Stimulated activated CD4-positive, alpha-beta T cell treated with anti-CD3 and anti-CD28 coated beads, TNF-alpha, amount 100 ng/mL, for 24 hours (primary cell): ENCODE measurements at regions not wholly inside any gene's neighbourhood (a gene's known extent, or its start where the extent isn't known, plus 50 kb on each side); places are given as distances from the start of the nearest gene placed in this dataset.
A peak's percentile ranks its signal among the peaks of the same experiment; 100 is the strongest.

Experiments used
- DNase-seq, 3 experiments: peaks; one replicate each; pipeline ENCODE4 v3.0.0-alpha.2; 2020; ENCODE audit warnings: low read depth in 3 of 3

DNA sequence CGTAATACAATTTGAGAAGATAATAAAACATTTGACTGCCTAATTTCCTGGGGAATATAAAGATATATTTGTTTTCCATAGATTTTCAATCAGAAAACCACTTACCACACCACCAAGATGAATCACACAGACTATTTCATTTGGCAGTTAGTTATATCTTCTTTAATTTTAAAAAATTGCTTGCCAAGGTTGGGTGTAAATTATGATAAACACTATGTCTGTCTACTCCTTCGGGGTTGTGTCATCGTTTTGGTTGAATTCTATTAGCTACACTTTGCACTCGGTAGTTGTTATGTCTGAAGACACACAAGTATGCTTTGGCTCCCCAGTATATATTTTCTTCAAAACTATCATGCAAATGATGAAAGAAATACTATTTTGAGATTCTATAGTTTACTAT, 594.8 kb upstream of the SEMA3D start:
- no peak for DNase-seq

DNA sequence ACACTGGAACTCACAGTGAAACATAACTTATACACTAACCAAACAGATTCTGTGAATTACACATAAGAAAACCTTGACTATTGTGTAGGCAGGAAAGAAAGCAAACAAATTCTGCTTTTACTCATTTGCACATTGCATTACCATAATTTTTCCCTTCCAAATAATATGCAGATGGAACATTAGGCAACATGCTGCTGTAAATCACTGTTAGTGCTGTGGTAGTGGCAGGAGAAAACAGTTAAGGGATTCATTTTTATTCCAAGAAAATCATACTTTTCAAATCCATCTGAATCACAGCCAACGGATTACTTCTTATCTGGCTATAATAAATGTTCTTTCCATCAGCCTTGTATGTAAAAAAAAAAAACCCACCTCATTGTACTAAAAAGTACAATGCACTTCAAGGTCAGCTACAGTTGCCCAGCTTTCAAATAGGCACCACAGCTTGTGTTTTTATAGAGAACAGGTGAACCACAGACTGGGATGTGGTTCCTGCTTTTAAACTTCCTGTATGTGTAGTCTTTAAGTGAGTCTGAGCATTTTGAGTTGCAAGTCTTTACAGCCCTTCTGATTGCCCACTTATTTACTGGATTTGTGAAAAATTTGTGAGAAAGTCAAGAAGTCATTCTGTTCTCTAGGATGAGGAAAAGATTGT, 590.0 kb upstream of the SEMA3D start:
- no peak for DNase-seq

DNA sequence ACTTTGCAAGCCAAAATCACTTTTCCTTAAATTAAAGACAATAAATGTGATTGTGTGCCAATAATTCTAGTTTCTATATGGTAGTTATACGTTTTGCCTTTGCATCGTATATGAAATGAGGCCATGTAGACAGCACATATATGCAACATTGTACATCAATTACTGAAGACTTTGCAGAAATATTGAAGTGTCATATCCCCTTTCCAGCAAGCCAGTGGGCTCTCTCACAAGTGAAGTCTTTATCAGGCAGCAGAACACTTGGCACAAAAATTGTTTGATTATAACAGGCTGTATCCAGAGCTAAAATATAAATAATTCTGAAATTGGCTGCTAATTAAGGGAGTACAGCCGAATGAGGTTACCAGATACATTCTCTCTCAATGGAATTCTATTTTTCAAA, 588.6 kb upstream of the SEMA3D start:
- no peak for DNase-seq

DNA sequence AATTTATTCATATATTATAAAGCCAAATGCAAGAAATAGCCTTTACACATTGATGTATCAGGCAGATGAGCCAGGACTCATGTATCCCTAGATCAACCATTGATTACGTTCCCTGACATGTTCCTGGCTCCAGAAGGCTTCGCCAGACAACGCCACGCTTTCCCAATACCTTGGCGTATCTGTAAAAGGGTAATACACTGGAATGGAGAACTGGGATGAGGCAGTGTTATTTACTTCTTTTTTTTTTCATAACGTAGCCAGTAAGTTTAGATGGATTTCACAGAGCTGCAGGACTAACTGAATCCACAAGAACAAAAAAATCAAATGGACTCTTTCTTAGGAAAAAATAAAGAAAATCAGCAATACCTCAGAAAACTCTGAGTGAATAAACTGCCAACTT, 588.1 kb upstream of the SEMA3D start:
- no peak for DNase-seq

DNA sequence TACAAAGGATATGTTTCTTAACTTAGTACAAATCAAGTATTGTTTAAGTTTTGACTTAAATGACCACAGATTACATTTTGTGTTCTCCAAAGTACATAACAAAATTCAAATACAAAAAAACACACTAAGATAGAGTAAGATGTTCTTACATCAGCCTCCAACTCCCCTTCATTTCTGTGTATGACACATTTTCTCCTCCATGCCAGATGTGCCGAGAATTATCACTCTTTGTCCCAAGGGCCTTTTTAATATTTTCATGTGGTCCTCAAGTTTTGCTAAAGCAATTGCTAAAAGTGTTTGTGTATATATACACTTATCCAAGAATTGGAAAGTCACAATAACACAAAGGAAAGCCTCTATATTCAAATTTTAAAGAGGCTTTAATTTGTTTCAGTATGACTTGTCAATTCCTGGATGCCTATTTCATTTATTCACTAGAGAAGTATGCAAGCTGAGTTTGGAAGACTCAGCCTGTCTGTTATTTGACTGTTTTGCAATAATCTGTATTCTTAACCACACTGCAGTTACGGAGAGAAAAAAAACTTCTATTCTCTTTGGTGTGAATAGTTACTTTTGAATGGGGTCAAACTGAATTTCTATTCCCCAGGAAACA, 586.4 kb upstream of the SEMA3D start:
- DNase-seq, result no peak

DNA sequence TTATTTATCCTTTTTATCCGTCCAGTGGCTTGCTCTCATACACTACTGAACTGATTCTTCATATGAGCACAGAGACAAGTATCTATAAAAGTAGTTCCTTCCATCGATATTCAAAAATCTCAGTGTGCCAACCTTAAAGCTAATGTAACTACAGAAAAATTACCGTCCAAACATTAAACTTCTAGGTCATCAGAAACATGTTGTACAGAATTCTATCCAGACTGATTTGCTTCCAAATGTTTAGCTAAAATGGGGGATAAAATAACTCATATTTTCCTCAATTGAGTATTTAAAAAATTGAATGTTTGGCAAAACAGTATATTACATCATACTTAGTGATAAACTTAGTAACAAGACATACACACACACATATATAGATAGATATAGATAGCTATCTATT, 584.7 kb upstream of the SEMA3D start:
- DNase-seq, result no peak

DNA sequence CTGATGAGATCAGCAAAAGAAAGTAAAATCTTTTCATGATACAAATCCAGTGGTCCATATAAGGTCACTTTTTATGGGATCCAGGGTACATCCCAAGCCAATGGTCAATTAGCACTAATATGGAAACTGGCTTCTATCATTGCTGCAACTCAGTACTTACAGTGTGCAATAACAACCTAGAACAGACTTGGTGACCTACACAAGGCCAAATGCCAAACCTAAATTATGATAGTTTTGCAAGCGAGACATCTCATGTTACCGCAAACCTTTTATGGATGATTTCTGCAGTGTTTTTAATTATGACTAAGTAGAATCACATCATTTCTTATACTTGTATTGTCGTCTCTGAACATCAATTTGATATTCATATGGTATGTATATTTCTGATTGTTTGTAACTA, 583.5 kb upstream of the SEMA3D start:
- DNase-seq, result no peak

DNA sequence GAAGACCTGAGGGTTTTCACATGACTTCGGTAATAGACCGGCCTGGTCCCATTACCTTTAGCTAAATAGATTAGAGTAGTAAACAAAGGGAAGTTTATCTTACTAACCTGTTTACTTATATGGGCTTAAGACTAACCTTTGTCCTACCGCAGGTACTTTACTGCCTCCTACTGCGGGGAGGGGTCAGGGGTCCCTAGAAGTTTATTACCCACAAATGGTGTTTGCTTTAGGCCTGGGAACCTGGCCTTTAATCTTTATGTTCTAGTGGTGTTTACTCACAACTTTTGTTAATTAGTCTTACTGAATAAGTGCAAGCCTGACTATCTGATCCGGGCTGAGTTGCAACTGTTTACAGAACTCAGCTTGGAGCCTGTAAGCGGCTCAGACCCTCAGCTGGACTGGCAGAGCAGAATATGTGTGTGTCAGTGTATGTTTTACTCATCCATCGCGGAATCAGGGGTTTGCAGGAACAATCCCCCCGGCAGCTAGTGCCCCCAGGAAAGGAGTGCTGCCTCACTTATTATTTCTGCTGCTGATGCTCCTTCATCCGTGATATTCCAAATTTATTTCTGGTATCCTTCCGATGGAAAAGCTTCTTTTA, 578.9 kb upstream of the SEMA3D start:
- DNase-seq, result no peak

DNA sequence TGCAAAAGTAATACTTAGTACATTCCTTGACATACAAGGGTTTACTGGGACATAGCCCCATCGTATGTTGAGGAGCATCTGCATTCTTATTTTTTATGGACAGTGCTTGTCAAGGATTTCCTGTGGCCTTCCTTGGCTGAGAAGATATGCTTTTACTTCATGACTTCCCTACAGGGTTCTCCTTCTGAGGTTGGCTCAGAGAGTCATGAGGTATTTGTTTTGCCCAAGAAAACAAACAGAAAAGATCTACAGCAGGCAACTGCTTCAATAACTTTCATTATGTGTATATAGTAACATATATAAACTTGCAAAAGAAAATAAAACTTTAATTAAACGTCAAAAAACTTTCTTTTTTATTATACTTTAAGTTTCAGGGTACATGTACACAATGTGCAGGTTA, 577.2 kb upstream of the SEMA3D start:
- no peak for DNase-seq

DNA sequence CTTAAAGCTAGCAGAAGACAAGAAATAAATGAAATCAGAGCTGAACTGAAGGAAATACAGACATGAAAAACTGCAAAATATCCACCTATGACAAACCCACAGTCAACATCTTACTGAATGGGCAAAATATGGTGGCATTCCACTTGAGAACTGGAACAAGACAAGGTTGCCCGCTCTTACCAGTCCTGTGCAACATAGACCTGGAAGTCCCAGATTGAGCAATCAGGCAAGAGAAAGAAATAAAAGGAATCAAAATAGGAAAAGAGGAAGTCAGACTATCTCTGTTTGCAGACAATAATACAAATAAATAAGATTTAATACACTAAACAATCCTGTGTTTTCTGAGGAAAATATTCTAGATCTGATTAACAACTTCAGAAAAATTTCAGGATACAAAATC, 570.5 kb upstream of the SEMA3D start:
- no peak for DNase-seq

DNA sequence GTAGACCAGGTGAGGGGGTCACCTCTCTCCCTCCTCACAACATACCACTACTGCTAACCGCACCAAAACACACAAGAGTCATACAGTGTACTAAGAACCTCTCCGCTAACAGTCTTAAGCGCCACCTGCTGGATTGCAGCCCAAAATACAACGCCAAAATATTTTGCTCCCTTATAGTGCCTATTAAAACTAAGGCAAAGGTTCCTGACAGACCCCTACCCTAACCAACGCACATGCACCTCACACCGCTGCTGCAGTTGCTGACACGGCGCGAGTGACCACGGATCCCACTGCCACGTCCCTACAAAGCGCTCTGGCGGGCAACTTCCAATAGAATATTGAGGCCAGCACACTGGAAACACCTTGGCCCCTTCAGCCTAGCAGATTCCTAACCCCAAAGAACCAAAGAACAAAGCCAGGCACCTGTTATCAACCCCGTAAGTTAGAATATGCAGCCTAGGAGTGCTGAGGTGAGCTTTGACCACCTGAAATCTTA, 563.6 kb upstream of the SEMA3D start:
- DNase-seq, result peak in 1 of 3 experiments; percentile 9

DNA sequence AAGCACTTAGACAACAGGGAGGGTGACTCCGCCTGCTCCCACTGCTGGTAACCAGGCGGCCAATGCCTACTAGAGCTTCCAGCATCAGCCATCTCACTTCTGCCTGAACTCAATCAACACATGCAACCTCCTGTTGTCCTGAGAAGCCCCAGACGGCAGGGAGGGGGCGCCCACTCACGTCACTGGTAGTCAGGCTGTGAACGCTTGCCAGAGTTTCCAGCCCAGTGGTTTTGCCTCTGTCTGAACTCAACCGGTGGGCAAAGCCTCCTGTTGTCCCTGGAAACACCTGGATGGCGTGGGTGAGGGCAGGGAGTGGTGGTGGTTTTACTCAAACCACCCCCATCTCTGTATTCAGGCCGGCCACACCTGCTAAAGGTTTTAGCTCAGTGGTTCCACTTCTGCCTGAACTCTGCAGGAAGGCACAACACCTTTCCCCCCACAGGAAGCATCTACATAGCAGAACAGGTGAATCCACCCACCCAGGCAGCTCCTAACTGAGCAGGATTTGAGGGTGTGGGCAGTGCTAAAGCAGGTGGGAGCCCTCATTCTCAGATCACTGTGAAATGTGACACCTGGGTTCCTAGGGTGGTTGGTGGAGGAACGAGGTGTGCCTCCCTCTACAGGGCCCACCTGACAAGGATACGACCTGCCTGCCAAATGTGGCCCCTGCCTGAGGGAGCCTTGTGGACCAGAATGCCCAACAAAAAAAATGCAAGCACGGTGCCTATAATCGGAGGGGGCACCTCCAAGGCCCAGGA, 563.0 kb upstream of the SEMA3D start:
- no peak for DNase-seq

DNA sequence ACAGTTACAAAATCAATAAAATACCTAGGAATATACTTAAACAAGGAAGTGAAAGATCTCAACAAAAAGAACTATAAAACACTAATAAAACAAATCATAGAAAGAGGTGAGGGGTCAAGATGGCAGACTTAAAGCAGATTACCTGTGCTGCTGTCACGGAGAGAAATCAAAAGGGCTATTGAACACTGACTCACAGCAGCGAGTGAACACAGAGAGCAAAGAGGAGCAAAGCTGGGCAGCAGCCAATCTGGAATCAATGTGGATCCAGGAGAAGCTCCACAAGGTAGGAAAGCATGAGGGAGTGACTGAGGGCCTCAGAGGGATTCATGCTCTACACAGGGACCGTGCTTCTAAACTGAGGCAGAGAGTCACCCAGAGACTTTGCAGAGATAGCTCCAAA, 562.0 kb upstream of the SEMA3D start:
- no peak for DNase-seq

DNA sequence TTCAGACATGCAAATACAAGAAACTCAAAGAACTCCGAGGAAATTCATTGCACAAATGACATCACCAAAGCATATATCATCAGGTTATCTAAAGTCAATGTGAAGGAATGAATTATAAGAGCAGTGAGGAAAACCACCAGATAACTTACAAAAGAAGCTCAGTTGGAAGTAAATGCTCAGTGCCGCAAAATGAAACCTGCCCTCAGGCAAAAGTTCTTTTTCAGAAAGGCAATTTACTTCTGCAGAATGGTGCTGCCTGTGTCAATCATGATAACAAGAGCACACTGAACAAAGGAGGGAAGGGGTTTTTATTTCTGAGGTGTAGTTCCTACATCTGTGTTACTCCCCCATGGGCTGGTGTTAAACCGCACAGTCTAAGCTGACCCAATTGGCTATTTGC, 550.6 kb upstream of the SEMA3D start:
- no peak for DNase-seq

DNA sequence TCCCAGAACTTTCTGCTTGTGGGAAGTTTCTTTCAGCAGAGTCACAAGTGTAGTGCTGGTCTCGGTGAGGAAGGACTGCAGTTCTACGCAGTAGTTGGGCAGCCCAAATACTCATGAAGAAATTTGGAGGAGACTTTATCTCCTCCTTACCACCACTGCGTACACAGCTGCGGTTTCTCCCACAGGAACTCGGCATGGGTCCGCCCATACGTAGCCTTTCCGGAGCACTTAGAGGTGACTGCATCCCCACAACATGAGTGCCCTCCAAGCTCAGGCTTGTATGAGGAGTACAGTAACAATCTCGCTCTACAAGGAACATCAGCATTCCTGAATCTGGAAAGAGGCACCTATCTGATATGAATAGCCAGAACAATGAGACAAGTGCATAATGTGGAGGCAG, 549.2 kb upstream of the SEMA3D start:
- no peak for DNase-seq

DNA sequence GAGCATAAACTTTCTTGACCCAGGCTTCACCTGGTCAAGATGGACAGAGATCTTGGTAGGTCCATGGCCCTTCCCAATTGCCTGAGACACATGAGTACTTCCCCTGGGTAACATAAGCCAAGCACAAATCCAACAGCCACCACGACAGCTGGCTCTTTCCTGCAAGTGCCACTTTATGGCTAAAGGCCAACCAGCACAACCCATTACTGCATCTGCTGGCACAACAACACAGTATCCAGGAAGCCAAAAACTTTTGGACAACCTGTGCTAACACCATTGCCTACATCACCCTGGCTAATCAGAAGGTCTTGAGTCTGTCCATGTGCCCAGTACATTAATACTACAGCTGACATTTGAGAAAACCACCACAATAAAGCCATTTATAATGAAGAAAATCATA, 548.0 kb upstream of the SEMA3D start:
- DNase-seq, result no peak

DNA sequence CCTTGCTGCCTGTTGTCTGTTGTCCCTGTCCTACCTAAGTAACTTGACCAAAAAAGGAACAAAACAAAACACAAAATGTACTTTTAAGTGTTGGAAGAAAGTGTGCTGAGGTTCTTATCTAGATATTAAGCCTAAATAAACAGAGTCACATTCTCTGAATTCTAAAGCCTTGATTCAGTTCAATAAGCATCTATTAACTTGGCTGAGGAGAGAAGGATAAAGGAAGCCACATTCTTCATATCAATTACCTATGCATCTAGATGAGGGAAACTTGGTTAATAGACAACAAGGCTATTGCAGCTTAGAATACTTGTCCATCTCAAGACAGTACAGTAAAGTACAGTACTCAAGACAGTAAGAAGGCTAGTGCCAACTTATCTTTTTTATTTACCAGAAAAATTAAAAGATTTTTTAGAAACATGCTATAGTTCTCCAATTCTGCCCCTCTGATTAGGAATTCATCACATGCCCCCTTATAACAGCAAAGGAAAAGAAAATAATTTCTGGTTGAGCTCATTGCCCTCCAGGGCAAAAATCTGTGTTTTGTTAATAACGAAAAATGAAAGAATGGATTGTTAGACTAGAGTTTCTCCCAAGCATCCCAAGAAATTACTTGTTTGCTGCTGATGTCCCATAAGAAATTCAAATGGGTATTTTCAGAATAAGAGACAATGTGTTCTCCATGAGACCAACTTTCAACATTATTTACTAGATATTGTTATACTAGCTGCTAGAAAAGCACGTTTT, 546.5 kb upstream of the SEMA3D start:
- no peak for DNase-seq

DNA sequence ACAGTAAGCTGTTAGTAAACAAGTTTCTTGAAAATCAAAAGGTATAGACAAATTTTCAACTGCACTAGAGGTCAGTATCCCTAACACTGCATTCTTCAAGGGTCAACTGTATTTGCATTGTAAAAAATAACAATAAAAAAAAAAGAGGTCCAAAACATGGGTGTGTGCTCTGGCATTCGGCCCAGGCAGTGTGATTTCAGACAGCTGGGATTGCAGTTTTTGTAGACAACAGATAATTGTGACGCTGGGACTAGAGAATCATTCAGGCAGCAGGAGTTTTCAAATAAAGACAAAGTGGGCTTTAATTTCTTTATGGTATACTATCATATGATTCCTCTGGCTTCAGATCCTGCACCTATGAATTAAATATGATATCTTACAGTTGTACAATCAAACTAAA, 543.2 kb upstream of the SEMA3D start:
- DNase-seq, result no peak

DNA sequence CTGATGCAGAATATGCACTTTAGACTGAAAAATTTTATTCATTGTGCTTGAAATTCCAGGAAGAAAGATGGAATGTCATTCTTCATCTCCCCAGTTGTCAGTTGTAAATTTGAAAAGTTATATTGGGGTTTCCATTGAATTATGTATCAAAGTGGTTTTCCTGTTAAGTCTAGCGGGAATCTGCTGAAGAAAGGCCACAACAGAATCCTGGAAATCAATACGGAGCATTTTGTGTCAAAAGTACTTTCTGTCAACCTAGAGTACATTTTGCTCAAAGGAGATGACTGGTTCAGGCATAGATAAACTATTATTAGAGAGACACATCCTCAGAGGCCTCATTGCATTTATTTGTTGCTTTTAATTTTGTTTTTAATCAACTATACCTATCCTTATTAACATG, 538.2 kb upstream of the SEMA3D start:
- no peak for DNase-seq

DNA sequence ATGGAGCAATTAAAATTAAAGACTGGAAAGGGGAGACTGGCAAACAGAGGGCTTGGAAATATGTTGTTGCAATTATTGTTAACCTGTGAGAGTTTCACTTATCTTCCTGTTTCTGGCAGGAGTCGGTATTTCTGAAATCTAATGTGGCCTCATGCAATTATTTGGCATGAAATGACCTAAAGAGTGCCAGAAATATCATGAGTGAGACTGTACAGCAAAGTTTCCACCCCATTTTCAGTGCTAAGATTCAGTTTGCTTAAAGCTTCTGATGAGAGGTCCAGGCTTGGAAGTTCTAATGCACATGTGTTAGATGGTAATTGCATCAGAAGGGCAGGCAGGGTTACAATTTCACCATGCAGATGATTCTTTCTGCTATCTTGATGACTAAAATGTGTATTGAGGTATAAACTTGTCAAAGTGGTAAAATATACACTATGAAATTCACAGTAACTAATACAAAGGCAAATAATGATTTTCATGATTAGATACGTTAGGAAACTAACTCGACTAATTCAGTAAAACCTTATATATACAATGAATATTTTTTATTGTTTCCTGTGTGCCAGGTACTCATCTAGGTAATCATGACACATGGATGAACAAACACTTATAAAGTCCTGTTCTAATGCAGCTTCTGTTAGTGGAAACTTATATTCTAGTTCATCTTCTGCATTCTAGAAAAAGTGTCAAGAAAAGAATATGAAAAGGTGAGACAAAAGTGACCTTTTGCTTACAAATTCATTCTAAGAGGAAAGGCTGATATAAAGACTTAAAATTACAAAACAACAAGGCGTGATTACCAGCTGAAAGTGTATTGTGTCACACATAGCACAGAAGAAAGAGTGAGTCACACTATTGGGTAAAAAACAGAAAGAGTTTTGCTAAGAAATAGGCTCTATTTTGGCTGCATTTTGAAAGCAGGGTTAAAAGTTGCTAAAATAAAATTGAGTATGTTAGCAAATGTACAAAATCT, 533.4 kb upstream of the SEMA3D start:
- DNase-seq, result no peak

DNA sequence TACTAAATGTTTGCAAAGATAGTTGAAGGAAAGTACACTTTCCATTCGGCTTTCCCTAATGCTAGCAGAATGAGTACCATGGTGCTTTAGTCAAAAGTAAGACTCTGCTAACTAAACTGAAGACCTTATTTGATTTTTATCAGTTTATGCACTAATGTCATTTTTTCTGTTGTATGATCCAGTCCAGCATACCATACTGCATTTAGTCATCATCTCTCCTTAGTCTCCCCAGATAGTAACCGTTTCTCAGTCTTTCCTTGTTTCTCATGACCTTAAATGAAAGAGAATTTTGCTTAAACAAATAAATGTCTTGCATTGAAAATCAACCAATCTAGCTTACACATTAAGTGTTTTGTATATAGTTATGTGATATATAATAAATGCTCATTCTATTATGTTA, 529.5 kb upstream of the SEMA3D start:
- no peak for DNase-seq
